ENCODE measurements at regions not wholly inside any gene's neighbourhood (a gene's known extent, or its start where the extent isn't known, plus 50 kb on each side); places are given as distances from the start of the nearest gene placed in this dataset.
"Not testable (repeated sequence)": the region's sequence is repeated elsewhere in the genome, so short reads cannot be mapped to it uniquely, and the experiment has no call there.

- DNase-seq (ENCODE audit: low read depth in 3 of 3, low spot score in 2 of 3) = no peak
Observed at GRCh38 chr20:25991051-25991755, 294.6 kb upstream of the ZNF337 start.

GRCh38 chr20:25989686-25990085 lies 293.0 kb upstream of the ZNF337 start:
- DNase-seq (ENCODE audit: low read depth in 3 of 3, low spot score in 2 of 3) = not testable (repeated sequence)

DNA sequence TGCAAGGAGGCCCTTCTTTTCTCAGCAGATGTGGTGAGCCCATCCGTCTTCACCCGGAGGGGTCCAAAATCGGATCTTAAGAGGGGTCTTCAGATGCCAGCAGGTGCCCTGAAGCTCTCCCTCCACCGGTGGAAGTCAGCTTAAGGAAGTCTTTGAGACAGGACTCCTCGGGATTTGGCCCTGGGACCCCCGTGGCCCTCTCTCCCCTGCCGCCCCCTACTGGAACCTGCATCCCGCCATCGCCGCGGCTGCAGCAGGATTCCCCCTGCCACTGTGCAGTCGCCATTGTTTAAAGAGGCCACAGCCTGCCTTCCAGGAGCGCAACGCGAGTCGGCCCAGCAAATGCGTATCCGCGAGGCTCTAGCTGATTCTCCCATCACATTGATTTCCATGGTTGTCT lies 292.5 kb upstream of the ZNF337 start:
- no peak for DNase-seq (ENCODE audit: low read depth in 3 of 3, low spot score in 2 of 3)

DNA sequence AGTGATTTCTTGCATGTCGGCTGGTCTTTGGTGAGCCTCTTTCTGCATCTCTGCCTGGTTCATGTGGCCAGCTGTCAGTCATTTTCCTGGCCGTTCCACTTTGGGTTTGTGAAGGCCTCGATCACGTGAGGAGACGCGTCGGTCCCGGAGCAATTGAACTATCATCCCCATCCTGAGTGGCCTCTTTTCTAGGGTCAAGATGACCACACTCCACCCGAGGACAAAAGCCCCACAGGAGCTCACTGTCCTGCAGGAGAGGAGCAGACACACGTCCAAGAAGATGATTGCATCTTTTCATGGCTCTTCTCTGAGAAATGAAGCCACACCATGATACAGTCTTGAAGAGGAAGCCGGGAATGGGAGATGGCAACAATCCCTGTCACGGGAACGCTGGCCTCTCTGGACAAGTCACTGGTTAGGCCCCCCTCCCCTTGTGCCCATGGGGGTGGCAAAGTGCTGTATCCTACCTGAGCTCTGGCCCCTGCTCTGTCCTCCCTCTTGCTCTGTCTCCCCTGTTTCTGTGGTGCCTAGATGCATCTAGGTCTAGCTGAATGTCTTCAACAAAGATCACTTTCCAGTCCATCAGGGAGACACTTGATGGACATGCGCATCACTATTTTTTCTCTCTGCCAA lies 291.4 kb upstream of the ZNF337 start:
- DNase-seq (ENCODE audit: low read depth in 3 of 3, low spot score in 2 of 3) = not testable (repeated sequence)

- peak; percentile 17 to 32 (median 23) for DNase-seq (ENCODE audit: low read depth in 3 of 3, low spot score in 2 of 3)
Observed at GRCh38 chr20:25987073-25987927, 290.6 kb upstream of the ZNF337 start.

- DNase-seq (ENCODE audit: low read depth in 3 of 3, low spot score in 2 of 3) = no peak
Observed at GRCh38 chr20:25985597-25985996, 288.9 kb upstream of the ZNF337 start.

DNA sequence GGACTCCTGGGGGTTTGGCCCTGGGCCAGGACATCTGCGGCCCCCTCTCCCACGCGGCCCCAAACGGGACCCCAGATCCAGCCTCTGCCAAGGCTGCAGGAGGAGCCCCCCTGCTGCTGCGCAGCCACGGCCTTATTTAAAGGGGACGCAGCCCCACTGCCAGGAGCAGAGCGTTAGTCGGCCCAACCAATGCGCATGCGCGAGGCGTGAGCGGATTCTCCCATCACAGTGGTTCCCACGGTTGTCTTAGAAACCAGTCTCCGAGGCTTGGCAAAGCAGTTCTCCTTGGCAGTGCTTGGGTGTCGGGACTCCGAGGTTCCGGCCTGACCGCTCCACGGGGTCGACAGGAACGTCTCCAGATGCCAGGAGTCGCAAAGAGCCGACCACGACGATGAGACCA lies 288.3 kb upstream of the ZNF337 start:
- DNase-seq (ENCODE audit: low read depth in 3 of 3, low spot score in 2 of 3) = no peak

- DNase-seq (ENCODE audit: low read depth in 3 of 3, low spot score in 2 of 3) = not testable (repeated sequence)
Observed at GRCh38 chr20:25982701-25983100, 286.0 kb upstream of the ZNF337 start.

DNA sequence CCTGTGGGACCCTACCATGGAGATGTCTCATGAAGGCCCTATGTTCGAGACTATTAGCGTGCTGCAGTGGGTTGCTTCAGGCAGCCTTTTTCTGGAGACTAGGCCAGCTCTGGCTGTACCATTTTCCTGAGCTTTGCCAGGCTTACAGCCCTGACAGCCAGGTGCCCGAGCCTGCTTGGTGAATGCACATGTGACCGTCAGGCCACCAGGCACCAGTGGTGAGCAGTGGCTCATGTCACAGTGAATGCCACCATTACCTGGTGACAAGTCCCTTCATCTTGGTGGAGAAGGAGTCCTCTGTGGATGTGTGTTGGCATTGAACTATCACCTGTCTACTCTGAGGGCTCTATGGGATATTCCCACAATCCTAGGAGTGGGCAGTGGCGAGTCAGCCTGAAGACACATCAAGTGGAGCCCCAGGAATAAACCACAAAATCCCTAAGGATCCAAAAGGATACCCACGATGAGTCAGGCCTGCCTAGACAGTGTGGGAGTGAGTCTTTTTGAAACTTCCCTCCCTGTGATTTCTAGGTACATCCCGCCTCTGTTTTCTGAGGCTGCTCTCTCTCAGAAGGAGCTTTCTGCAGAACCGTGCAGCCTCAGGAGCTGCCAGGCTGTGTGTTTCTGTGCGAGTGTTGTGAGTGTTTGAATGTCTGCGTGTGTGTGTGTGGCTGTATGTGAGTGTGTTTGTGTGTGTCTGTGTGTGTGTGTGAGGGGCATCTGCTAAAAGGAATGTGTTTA lies 282.0 kb upstream of the ZNF337 start:
- not testable (repeated sequence) for DNase-seq (ENCODE audit: low read depth in 3 of 3, low spot score in 2 of 3)

DNA sequence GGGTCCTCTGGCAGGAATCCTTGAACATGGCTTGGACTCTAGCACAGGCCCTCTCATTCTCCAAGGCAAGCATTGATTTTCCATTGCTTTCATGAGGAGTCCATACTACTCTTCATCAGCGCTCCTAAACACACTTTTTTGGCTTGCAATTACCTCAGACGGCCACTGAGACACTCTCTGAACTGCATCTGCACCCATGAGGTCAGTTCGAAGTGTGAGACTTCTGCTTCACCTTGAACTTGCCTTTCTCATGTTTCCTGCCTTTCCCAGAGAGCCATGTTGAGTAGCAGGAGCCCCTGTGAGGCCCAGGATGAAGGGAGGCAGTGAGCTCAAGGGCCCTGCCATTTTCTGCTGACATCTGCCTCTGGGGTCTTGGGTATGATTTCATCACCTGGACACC lies 279.2 kb upstream of the ZNF337 start:
- not testable (repeated sequence) for DNase-seq (ENCODE audit: low read depth in 3 of 3, low spot score in 2 of 3)

- not testable (repeated sequence) for DNase-seq (ENCODE audit: low read depth in 3 of 3, low spot score in 2 of 3)
Observed at GRCh38 chr20:25965203-25965602, 268.6 kb upstream of the ZNF337 start.

DNA sequence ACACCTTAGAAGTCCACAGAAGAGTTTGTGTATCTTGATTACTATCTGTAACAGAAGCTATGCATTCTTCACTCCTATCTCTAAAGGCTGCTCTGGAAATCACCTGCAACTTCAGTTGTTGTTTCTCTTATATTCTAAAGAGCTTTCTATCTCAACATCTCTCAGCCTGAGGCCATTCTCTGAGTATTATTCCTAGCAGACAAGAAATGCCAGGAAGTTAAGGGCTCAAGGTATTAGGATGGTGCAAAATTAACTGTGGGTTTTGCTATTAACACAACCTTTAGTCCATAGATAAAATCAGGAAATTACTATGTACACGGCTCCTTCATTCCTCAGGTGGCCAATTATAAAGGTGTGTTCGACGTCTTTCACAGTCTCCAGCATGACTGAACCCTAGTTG lies 257.2 kb upstream of the ZNF337 start:
- DNase-seq (ENCODE audit: low read depth in 3 of 3, low spot score in 2 of 3) = not testable (repeated sequence)

DNA sequence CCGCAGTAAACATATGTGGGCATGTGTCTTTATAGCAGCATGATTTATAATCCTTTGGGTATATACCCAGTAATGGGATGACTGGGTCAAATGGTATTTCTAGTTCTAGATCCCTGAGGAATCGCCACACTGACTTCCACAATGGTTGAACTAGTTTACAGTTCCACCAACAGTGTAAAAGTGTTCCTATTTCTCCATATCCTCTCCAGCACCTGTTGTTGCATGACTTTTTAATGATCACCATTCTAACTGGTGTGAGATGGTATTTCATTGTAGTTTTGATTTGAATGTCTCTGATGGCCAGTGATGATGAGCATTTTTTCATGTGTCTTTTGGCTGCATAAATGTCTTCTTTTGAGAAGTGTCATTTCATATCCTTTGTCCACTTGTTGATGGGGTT lies 238.6 kb upstream of the ZNF337 start:
- not testable (repeated sequence) for DNase-seq (ENCODE audit: low read depth in 3 of 3, low spot score in 2 of 3)

GRCh38 chr20:25932806-25933205 lies 236.2 kb upstream of the ZNF337 start:
- DNase-seq (ENCODE audit: low read depth in 3 of 3, low spot score in 2 of 3) = not testable (repeated sequence)

DNA sequence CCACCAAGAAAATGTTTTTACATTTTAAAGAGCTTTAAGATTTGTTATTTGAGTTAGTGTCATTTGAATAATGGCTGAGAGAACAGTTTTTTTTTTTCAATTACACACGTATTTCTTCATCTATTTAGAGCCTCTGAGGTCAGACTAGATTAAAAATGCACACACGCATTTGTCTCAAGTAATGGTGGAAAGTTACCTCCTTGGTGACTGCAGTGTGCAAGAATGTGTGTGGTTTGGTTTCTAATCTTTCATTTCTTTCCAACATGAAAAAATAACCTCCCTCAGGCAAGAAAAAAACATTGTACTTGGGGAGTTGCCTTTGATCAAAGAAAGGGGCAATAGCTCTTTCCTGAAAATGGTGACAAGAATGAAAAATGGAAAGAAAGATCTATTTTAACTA lies 235.5 kb upstream of the ZNF337 start:
- not testable (repeated sequence) for DNase-seq (ENCODE audit: low read depth in 3 of 3, low spot score in 2 of 3)

- not testable (repeated sequence) for DNase-seq (ENCODE audit: low read depth in 3 of 3, low spot score in 2 of 3)
Observed at GRCh38 chr20:25902321-25902720, 205.7 kb upstream of the ZNF337 start.

DNA sequence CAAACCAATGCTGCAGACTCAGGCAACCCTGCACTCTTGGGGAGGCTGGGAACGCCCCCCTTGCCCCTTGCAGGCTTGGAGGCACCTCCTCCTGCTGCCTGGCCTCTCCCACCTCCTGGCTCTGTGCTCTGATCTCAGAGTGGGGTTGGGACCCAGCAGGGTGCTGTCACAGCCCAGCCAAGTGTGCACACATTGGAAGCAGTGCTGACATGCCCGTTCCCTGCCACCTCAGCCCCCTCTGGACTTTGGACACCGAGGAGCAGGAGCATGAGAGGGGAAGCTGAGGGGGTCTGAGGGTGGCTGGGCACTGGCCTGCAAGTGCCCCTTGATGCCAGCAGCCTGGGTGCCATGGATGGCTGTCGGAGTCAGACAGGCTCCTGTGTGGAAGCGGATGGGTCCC lies 202.0 kb upstream of the ZNF337 start:
- DNase-seq (ENCODE audit: low read depth in 3 of 3, low spot score in 2 of 3) = not testable (repeated sequence)

DNA sequence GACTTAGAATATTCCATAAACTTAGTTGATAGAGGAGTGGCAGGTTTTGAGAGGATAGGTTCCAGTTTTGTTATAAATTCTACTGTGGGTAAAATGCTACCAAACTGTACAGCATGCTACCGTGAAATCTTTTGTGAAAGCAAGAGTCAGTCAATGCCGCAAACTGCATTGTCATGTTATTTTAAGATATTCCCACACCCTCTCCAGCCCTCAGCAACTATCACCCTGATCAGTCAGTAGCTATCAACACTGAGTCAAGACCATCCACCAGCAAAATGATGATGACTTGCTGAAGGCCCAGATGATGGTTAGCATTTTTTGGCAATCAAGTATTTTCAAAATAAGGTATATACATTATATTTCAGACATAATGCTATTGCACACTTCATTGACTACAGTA lies 182.4 kb upstream of the ZNF337 start:
- DNase-seq (ENCODE audit: low read depth in 3 of 3, low spot score in 2 of 3) = not testable (repeated sequence)

DNA sequence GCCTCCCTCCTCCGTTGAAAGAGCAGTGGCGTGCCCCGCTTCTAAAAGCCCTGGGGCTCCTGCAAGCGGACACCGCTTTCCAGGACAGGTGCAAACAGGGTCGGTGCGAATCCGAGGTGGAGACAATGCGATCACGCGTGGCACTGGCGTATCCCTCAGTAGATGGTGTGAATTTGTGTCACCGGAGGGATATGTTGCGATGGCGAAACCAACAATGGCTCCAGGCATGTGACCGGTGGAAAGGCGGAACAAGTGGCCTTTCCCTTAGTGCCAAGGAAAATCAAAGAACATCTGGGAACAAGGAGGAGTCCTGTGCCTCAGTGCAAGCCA lies 172.0 kb upstream of the ZNF337 start:
- DNase-seq (ENCODE audit: low read depth in 3 of 3, low spot score in 2 of 3) = not testable (repeated sequence)

GRCh38 chr20:25867776-25868649 lies 171.4 kb upstream of the ZNF337 start:
- no peak for DNase-seq (ENCODE audit: low read depth in 3 of 3, low spot score in 2 of 3)
